ACC112 (cell line): ENCODE measurements at regions not wholly inside any gene's neighbourhood (a gene's known extent, or its start where the extent isn't known, plus 50 kb on each side); places are given as distances from the start of the nearest gene placed in this dataset.

Experiments used
- H2AFZ ChIP-seq: fragments of 200-600 bp; sonication (generic); one replicate; pipeline ENCODE4 v1.6.0; 2017; ENCODE audit warnings: antibody characterized with exemption, low read length; ENCODE audit not compliant: unreplicated experiment
- H3K27ac ChIP-seq: fragments of 200-600 bp; sonication (generic); 2 replicates; pipeline ENCODE4 v1.5.1; 2014; ENCODE audit warnings: low read depth, mild to moderate bottlenecking, antibody characterized with exemption, low read length, moderate library complexity
- H3K27me3 ChIP-seq: fragments of 200-600 bp; sonication (generic); 2 replicates; pipeline ENCODE4 v1.6.1; 2014; ENCODE audit warnings: mild to moderate bottlenecking, antibody characterized with exemption, low read length, moderate library complexity, mixed read lengths; ENCODE audit not compliant: insufficient read depth
- H3K36me3 ChIP-seq: fragments of 200-600 bp; sonication (generic); 2 replicates; pipeline ENCODE4 v1.6.1; 2016; ENCODE audit warnings: mild to moderate bottlenecking, antibody characterized with exemption, low read length, moderate library complexity, mixed read lengths; ENCODE audit not compliant: insufficient read depth
- H3K4me1 ChIP-seq: fragments of 200-600 bp; sonication (generic); one replicate; pipeline ENCODE4 v1.6.1; 2016; ENCODE audit warnings: low read length, mixed read lengths; ENCODE audit not compliant: insufficient read depth, unreplicated experiment, control insufficient read depth
- H3K4me3 ChIP-seq: fragments of 200-600 bp; sonication (generic); 2 replicates; pipeline ENCODE4 v1.5.1; 2014; ENCODE audit warnings: mild to moderate bottlenecking, low read depth, low read length
- H3K79me2 ChIP-seq: fragments of 200-600 bp; sonication (generic); one replicate; pipeline ENCODE4 v1.6.0; 2016; ENCODE audit warnings: low read length; ENCODE audit not compliant: control insufficient read depth, unreplicated experiment, insufficient read depth

DNA sequence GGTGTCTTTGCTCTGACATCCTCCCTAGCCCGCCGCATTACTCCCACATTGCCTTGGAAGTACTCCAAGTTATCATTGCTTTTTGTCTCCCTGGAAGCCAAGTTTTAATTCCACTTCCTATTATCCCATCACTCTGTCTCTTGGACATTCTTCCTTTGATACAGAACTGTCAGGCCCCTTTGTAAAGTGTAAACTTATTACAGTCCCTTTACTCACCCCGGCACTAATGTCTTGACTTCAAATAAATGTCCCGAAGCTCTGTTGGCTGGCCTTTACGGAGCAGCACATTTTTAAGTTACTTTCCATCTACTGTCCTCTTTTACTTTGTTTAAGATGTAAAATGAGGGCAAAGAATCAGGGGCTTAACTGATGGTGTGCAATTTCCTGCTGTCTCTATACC, 223.5 kb upstream of the IGFBP7 start:
- H2AFZ ChIP-seq = no peak overlapping the region
- H3K4me1 ChIP-seq = no peaks in the 10 kb centered on the region
- H3K27me3 ChIP-seq = peaks cover 18% of the 10 kb centered on the region; the same call in 1 of the 2 replicates
- no peak overlapping the region for H3K27ac ChIP-seq
- H3K4me3 ChIP-seq = no peak overlapping the region
- H3K79me2 ChIP-seq = no peaks in the 10 kb centered on the region
- H3K36me3 ChIP-seq = no peaks in the 10 kb centered on the region

GRCh38 chr4:57331959-57332358, 221.8 kb upstream of the IGFBP7 start:
- H3K27ac ChIP-seq = no peak overlapping the region
- H3K79me2 ChIP-seq = no peaks in the 10 kb centered on the region
- no peak overlapping the region for H2AFZ ChIP-seq
- no peaks in the 10 kb centered on the region for H3K4me1 ChIP-seq
- H3K36me3 ChIP-seq = no peaks in the 10 kb centered on the region
- peaks cover 5% of the 10 kb centered on the region; the same call in 1 of the 2 replicates for H3K27me3 ChIP-seq
- H3K4me3 ChIP-seq = no peak overlapping the region

- H2AFZ ChIP-seq = no peak overlapping the region
- H3K27ac ChIP-seq = no peak overlapping the region
- H3K4me1 ChIP-seq = no peaks in the 10 kb centered on the region
- no peaks in the 10 kb centered on the region for H3K36me3 ChIP-seq
- peaks cover 11% of the 10 kb centered on the region; the same call in 1 of the 2 replicates for H3K27me3 ChIP-seq
- no peak overlapping the region for H3K4me3 ChIP-seq
- no peaks in the 10 kb centered on the region for H3K79me2 ChIP-seq
Measured at GRCh38 chr4:57329279-57329678, 219.1 kb upstream of the IGFBP7 start.

DNA sequence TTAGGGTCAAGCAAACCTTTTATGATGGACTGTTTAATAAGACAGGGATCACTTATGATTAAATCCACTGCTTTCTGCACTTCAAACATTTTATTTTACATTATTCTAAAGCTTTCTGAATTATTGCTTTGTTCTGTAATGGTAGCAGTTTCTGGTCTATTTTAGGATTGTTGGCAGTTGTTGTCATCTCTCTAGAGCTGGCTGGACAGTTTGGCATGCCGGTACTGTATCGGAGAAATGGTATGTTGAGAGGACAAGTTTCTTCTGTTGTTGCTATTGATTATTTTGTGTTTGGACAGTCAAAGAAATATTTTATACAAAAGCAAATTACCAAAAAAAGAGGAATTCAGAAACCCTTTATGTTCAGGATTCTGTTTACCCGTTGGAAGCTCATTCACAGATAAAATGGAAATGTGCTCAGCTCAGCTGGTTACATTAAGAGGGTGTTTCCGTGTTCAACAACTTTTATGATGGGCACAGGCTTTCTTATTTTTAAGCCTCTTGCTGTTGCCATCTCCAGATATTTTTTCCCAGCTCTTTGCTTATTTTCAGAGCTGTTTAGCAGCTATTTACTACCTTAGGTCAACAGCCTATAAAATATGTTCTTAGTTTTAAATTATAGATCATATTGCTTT, 214.6 kb upstream of the IGFBP7 start:
- H3K4me1 ChIP-seq = no peaks in the 10 kb centered on the region
- no peak overlapping the region for H2AFZ ChIP-seq
- H3K79me2 ChIP-seq = no peaks in the 10 kb centered on the region
- no peaks in the 10 kb centered on the region for H3K36me3 ChIP-seq
- no peak overlapping the region for H3K27ac ChIP-seq
- H3K27me3 ChIP-seq = peaks cover 11% of the 10 kb centered on the region; the same call in 1 of the 2 replicates
- no peak overlapping the region for H3K4me3 ChIP-seq

GRCh38 chr4:57320849-57321248, 210.7 kb upstream of the IGFBP7 start:
- no peaks in the 10 kb centered on the region for H3K36me3 ChIP-seq
- H3K4me3 ChIP-seq = no peak overlapping the region
- H3K27ac ChIP-seq = no peak overlapping the region
- H3K27me3 ChIP-seq = peaks cover 10% of the 10 kb centered on the region; the same call in 1 of the 2 replicates
- no peak overlapping the region for H2AFZ ChIP-seq
- no peaks in the 10 kb centered on the region for H3K79me2 ChIP-seq
- no peaks in the 10 kb centered on the region for H3K4me1 ChIP-seq

DNA sequence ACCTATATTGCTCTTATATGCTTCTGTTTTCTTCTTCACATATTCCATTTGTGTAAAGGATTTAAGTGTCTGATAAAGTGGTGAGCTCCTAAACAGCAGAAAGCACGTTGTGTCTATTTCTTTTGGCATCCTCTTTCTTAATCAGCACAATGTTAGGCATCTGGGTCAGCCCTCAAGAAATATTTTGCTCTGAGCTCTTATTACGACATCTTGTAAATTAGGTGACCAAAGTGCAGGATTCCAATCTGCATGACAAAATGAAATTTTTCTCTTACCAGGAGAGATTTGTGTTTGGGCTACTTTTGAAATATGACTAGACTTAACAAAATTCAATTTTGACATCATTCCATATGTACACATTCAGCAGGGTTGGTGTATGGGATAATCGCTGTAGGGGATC, 210.0 kb upstream of the IGFBP7 start:
- Histone ChIP-seq H2AFZ (no peak overlapping the region), H3K27me3 (peaks cover 4% of the 10 kb centered on the region; the same call in 1 of the 2 replicates), H3K27ac (no peak overlapping the region), H3K79me2 (no peaks in the 10 kb centered on the region), H3K4me1 (no peaks in the 10 kb centered on the region), H3K36me3 (no peaks in the 10 kb centered on the region), H3K4me3 (no peak overlapping the region)

DNA sequence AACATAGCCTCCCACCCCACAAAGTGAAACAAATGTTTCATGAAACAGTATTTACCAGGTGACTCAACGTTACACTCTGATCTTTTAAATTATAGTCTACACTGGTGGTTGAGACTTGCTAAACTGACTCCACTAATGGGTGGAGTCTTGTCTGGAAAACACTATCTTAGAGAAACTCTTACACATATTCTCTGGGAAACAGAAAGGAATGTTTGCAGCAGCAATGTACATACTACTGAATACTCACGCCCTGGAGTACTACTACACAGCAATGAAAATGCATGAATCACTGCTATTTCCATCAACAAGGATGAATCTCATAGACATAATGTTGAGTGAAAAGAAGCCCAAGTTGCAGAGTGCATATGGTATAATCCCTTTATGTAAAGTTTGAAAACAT, 208.5 kb upstream of the IGFBP7 start:
- H3K27me3 ChIP-seq = no peaks in the 10 kb centered on the region
- no peaks in the 10 kb centered on the region for H3K36me3 ChIP-seq
- no peaks in the 10 kb centered on the region for H3K79me2 ChIP-seq
- H3K27ac ChIP-seq = no peak overlapping the region
- no peak overlapping the region for H3K4me3 ChIP-seq
- H3K4me1 ChIP-seq = no peaks in the 10 kb centered on the region
- no peak overlapping the region for H2AFZ ChIP-seq

DNA sequence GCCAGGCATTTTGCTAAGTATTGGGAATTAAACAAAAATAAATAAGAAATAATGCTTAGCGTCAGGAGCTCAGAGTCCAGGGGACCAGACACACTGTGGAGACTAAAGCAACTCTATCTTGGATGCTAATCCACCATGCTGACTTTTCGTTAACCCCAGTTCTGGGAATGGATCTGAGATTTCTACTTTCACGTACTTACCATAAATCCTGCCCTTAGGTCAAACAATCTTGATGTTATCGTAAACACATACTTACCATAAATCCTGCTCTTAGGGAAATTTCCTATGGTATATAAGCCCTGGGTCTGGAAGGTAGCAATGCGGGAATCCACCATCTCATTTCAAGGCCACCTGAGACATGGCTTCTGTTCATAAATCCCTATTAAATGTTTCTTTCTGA, 204.5 kb upstream of the IGFBP7 start:
- Histone ChIP-seq H3K4me1 (peaks cover 3% of the 10 kb centered on the region), H3K79me2 (no peaks in the 10 kb centered on the region)

GRCh38 chr4:57312296-57312695, 202.1 kb upstream of the IGFBP7 start:
- Histone ChIP-seq H3K36me3 (no peaks in the 10 kb centered on the region), H2AFZ (no peak overlapping the region), H3K27ac (no peak overlapping the region), H3K27me3 (no peaks in the 10 kb centered on the region; the same call in 1 of the 2 replicates), H3K4me3 (no peak overlapping the region), H3K79me2 (no peaks in the 10 kb centered on the region), H3K4me1 (peaks cover 3% of the 10 kb centered on the region)

More for the DNA sequence above, 204.5 kb upstream of the IGFBP7 start:
- no peak overlapping the region for H3K4me3 ChIP-seq
- no peaks in the 10 kb centered on the region for H3K36me3 ChIP-seq
- no peak overlapping the region for H3K27ac ChIP-seq
- H3K27me3 ChIP-seq = no peaks in the 10 kb centered on the region
- no peak overlapping the region for H2AFZ ChIP-seq

GRCh38 chr4:57309658-57310057, 199.5 kb upstream of the IGFBP7 start:
- H3K27me3 ChIP-seq = peaks cover 9% of the 10 kb centered on the region; the same call in 1 of the 2 replicates
- no peaks in the 10 kb centered on the region for H3K36me3 ChIP-seq
- H3K27ac ChIP-seq = no peak overlapping the region
- no peak overlapping the region for H3K4me3 ChIP-seq
- peaks cover 3% of the 10 kb centered on the region for H3K4me1 ChIP-seq
- no peak overlapping the region for H2AFZ ChIP-seq
- no peaks in the 10 kb centered on the region for H3K79me2 ChIP-seq

GRCh38 chr4:57308301-57308700, 198.1 kb upstream of the IGFBP7 start:
- Histone ChIP-seq H2AFZ (no peak overlapping the region), H3K79me2 (no peaks in the 10 kb centered on the region), H3K4me3 (no peak overlapping the region), H3K27me3 (peaks cover 9% of the 10 kb centered on the region; the same call in 1 of the 2 replicates), H3K4me1 (peaks cover 3% of the 10 kb centered on the region), H3K36me3 (no peaks in the 10 kb centered on the region), H3K27ac (no peak overlapping the region)
